ENCODE measurements at regions not wholly inside any gene's neighbourhood (a gene's known extent, or its start where the extent isn't known, plus 50 kb on each side); places are given as distances from the start of the nearest gene placed in this dataset.
"Not testable (repeated sequence)": the region's sequence is repeated elsewhere in the genome, so short reads cannot be mapped to it uniquely, and the experiment has no call there.

- TF ChIP-seq, protein P1, sequence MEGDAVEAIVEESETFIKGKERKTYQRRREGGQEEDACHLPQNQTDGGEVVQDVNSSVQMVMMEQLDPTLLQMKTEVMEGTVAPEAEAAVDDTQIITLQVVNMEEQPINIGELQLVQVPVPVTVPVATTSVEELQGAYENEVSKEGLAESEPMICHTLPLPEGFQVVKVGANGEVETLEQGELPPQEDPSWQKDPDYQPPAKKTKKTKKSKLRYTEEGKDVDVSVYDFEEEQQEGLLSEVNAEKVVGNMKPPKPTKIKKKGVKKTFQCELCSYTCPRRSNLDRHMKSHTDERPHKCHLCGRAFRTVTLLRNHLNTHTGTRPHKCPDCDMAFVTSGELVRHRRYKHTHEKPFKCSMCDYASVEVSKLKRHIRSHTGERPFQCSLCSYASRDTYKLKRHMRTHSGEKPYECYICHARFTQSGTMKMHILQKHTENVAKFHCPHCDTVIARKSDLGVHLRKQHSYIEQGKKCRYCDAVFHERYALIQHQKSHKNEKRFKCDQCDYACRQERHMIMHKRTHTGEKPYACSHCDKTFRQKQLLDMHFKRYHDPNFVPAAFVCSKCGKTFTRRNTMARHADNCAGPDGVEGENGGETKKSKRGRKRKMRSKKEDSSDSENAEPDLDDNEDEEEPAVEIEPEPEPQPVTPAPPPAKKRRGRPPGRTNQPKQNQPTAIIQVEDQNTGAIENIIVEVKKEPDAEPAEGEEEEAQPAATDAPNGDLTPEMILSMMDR (IDR thresholded peaks at IDR 0.05; ENCODE audit: low read depth, low read length), result no peak
- DNase-seq, result no peak
- H3K36me3 ChIP-seq, result no peaks in the 10 kb centered on the region
- no peak overlapping the region for H3K4me3 ChIP-seq (ENCODE audit: low read depth, low read length)
- H3K9me3 ChIP-seq (ENCODE audit: severe bottlenecking), result no peaks in the 10 kb centered on the region
- H3K27ac ChIP-seq, result no peak overlapping the region
- H3K27me3 ChIP-seq (ENCODE audit: insufficient read depth, low read depth, severe bottlenecking), result no peaks in the 10 kb centered on the region
These were observed 90.6 kb upstream of the ADGRB3 start for GRCh38 chr6:68544450-68544849.

- no peak overlapping the region for H3K4me3 ChIP-seq (ENCODE audit: low read depth, low read length)
- H3K27ac ChIP-seq, result no peak overlapping the region
- H3K27me3 ChIP-seq (ENCODE audit: insufficient read depth, low read depth, severe bottlenecking), result no peaks in the 10 kb centered on the region
- no peaks in the 10 kb centered on the region for H3K36me3 ChIP-seq
- no peaks in the 10 kb centered on the region for H3K9me3 ChIP-seq (ENCODE audit: severe bottlenecking)
- DNase-seq, result no peak
- TF ChIP-seq, protein P1 (IDR thresholded peaks at IDR 0.05; ENCODE audit: low read depth, low read length), result no peak
These were observed 101.7 kb upstream of the ADGRB3 start for GRCh38 chr6:68533339-68533795.

DNA sequence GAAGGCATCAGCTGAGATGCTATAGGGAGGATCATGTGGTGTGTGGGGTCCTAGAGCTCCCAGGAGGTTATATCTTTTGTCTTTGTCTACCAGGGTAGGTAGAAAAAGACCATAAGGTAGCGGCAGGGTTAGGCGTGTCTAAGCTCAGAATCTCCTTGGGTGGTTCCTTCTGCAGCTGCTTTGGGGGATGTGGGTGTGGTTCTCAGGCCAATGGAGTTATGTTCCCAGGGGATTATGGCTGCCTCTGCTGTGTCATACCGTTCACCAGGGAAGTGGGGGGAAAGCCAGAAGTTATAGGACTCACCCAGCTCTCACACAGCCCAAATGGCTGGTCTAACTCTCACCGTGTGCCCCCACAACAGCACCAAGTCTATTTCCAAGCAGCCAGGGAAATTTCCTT lies 107.4 kb upstream of the ADGRB3 start:
- no peaks in the 10 kb centered on the region for H3K36me3 ChIP-seq
- no peak overlapping the region for H3K4me3 ChIP-seq (ENCODE audit: low read depth, low read length)
- no peak overlapping the region for H3K27ac ChIP-seq
- no peaks in the 10 kb centered on the region for H3K27me3 ChIP-seq (ENCODE audit: insufficient read depth, low read depth, severe bottlenecking)
- TF ChIP-seq, protein P1 (IDR thresholded peaks at IDR 0.05; ENCODE audit: low read depth, low read length), result no peak
- DNase-seq, result no peak
- no peaks in the 10 kb centered on the region for H3K9me3 ChIP-seq (ENCODE audit: severe bottlenecking)

GRCh38 chr6:68506911-68507310 lies 128.2 kb upstream of the ADGRB3 start:
- H3K27me3 ChIP-seq (ENCODE audit: insufficient read depth, low read depth, severe bottlenecking), result no peaks in the 10 kb centered on the region
- no peak for DNase-seq
- TF ChIP-seq, protein P1 (IDR thresholded peaks at IDR 0.05; ENCODE audit: low read depth, low read length), result no peak
- H3K27ac ChIP-seq, result no peak overlapping the region
- H3K9me3 ChIP-seq (ENCODE audit: severe bottlenecking), result no peaks in the 10 kb centered on the region
- H3K4me3 ChIP-seq (ENCODE audit: low read depth, low read length), result no peak overlapping the region
- no peaks in the 10 kb centered on the region for H3K36me3 ChIP-seq

DNA sequence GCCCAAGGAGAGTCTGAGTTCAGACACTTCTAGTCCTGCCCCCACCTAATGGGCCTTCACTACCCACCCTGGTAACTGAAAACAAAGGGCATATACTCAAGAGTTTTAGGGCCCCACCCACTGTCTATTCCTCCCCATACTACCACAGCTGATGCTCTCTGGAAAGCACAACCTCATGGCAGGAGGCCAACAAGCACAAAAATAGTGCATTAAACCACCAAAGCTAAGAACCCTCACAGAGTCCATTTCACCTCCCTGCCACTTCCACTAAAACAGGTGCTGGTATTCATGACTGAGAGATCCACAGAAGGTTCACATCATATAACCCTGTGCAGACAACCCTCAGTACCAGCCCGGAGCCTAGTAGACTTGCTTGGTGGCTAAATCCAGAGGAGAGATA lies 132.1 kb upstream of the ADGRB3 start:
- DNase-seq, result no peak
- H3K36me3 ChIP-seq, result no peaks in the 10 kb centered on the region
- TF ChIP-seq, protein P1 (IDR thresholded peaks at IDR 0.05; ENCODE audit: low read depth, low read length), result no peak

GRCh38 chr6:68497927-68498326 lies 137.2 kb upstream of the ADGRB3 start:
- Histone ChIP-seq H3K27me3 (ENCODE audit: insufficient read depth, low read depth, severe bottlenecking) (no peaks in the 10 kb centered on the region), H3K9me3 (ENCODE audit: severe bottlenecking) (no peaks in the 10 kb centered on the region), H3K27ac (no peak overlapping the region), H3K4me3 (ENCODE audit: low read depth, low read length) (no peak overlapping the region), H3K36me3 (no peaks in the 10 kb centered on the region)
- TF ChIP-seq, protein P1 (IDR thresholded peaks at IDR 0.05; ENCODE audit: low read depth, low read length), result no peak
- DNase-seq, result no peak

More for the DNA sequence above, 132.1 kb upstream of the ADGRB3 start:
- Histone ChIP-seq H3K9me3 (ENCODE audit: severe bottlenecking) (no peaks in the 10 kb centered on the region), H3K27ac (no peak overlapping the region), H3K4me3 (ENCODE audit: low read depth, low read length) (no peak overlapping the region), H3K27me3 (ENCODE audit: insufficient read depth, low read depth, severe bottlenecking) (no peaks in the 10 kb centered on the region)

GRCh38 chr6:68494880-68495279 lies 140.2 kb upstream of the ADGRB3 start:
- not testable (repeated sequence) for DNase-seq; H3K36me3 ChIP-seq; H3K27me3 ChIP-seq (ENCODE audit: insufficient read depth, low read depth, severe bottlenecking); H3K9me3 ChIP-seq (ENCODE audit: severe bottlenecking); H3K27ac ChIP-seq; H3K4me3 ChIP-seq (ENCODE audit: low read depth, low read length)
